ENCODE measurements at regions not wholly inside any gene's neighbourhood (a gene's known extent, or its start where the extent isn't known, plus 50 kb on each side); places are given as distances from the start of the nearest gene placed in this dataset.
A peak's percentile ranks its signal among the peaks of the same experiment; 100 is the strongest.

DNA sequence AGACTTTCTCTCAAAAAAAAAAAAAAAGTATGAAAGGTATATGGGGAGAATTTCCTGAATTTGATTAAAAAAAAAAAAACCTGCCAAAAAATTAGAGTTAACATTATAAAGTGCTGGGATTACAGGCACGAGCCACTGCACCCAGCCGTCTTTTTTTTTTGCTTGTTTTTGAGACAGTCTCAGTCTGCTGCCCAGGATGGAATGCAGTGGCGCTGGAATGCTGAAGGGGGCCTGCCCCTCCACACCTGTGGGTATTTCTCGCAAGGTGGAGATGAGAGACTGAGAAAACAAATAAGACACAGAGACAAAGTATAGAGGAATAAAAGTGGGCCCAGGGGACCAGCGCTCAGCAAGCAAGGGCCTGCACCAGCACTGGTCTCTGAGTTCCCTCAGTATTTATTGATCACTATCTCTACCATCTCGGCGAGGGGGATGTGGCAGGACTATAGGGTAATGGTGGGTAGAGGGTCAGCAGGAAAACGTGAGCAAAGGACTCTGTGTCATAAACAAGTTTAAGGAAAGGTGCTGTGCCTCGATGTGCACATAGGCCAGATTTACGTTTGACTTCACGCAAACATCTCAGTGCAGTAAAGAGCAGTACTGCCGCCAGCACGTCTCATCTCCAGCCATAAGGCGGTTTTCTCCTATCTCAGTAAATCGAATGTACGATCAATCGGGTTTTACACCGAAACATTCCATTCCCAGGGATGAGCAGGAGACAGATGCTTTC is 117.2 kb downstream of the GOSR1 start:
- H3K4me3 Mint-ChIP-seq (ENCODE audit: unreplicated experiment), result no peak overlapping the region
- DNase-seq (ENCODE audit: low spot score), result no peak
- peaks cover 15% of the 10 kb centered on the region for H3K4me1 Mint-ChIP-seq (ENCODE audit: low read depth)
- no peaks in the 10 kb centered on the region for H3K36me3 Mint-ChIP-seq (ENCODE audit: low read depth)
- no peak overlapping the region for H3K27ac Mint-ChIP-seq (ENCODE audit: unreplicated experiment)
- no peaks in the 10 kb centered on the region for H3K9me3 Mint-ChIP-seq (ENCODE audit: low read depth)
- TF ChIP-seq, protein P1, sequence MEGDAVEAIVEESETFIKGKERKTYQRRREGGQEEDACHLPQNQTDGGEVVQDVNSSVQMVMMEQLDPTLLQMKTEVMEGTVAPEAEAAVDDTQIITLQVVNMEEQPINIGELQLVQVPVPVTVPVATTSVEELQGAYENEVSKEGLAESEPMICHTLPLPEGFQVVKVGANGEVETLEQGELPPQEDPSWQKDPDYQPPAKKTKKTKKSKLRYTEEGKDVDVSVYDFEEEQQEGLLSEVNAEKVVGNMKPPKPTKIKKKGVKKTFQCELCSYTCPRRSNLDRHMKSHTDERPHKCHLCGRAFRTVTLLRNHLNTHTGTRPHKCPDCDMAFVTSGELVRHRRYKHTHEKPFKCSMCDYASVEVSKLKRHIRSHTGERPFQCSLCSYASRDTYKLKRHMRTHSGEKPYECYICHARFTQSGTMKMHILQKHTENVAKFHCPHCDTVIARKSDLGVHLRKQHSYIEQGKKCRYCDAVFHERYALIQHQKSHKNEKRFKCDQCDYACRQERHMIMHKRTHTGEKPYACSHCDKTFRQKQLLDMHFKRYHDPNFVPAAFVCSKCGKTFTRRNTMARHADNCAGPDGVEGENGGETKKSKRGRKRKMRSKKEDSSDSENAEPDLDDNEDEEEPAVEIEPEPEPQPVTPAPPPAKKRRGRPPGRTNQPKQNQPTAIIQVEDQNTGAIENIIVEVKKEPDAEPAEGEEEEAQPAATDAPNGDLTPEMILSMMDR (IDR thresholded peaks at IDR 0.05), result no peak
- H3K27me3 Mint-ChIP-seq (ENCODE audit: low read depth), result no peaks in the 10 kb centered on the region

DNA sequence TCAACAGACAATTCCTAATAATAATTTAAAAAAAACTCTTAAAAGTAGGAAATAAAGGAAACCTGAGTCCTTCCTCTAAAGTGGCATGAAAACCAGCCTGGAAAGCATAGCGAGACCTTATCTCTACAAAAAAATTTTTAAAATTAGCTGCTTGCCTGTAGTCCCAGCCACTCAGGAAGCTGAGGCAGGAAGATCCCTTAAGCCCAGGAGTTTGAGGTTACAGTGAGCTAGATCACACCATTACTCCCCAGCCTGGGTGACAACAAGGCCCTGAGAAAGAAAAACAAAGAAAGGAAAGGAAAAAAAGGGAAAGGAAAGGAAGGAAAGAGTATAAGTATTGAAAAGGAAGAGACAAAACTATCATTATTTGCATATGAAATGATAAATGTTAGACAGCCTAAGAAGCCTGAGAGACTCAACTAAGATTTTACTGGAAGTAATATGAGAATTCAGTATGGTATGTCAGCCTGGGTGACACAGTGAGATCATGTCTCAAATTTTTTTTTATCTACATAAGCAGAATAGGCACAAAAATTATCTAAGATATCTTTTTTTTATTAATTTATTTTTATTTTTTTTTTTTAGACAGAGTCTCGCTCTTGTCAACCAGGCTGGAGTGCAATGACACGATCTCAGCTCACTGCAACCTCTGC is 113.0 kb downstream of the GOSR1 start:
- TF ChIP-seq, protein P1 (IDR thresholded peaks at IDR 0.05), result no peak
- Mint-ChIP-seq H3K27me3 (ENCODE audit: low read depth) (no peaks in the 10 kb centered on the region), H3K9me3 (ENCODE audit: low read depth) (no peaks in the 10 kb centered on the region), H3K4me1 (ENCODE audit: low read depth) (peaks cover 18% of the 10 kb centered on the region), H3K27ac (ENCODE audit: unreplicated experiment) (peak overlapping the region; percentile 99), H3K36me3 (ENCODE audit: low read depth) (no peaks in the 10 kb centered on the region), H3K4me3 (ENCODE audit: unreplicated experiment) (peak overlapping the region; percentile 52)
- DNase-seq (ENCODE audit: low spot score), result no peak

DNA sequence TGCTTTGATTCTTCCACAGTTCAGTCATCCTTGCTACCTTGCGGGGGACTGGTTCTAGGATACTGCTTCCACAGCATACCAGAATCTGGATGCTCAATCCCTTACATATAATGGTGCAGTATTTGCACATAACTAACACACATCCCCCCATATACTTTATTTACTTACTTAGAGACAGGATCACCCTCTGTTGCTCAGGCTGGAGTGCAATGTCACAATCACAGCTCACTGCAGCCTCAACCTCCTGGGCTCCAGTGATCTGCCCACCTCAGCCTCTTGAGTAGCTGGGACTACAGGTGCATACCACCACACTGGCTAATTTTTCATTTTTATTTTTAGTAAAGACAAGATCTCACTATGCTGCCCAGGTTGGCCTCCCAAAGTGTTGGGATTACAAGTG is 112.2 kb downstream of the GOSR1 start:
- no peak for DNase-seq (ENCODE audit: low spot score)
- TF ChIP-seq, protein P1 (IDR thresholded peaks at IDR 0.05), result no peak
- Mint-ChIP-seq H3K9me3 (ENCODE audit: low read depth) (no peaks in the 10 kb centered on the region), H3K27ac (ENCODE audit: unreplicated experiment) (peak overlapping the region; percentile 65), H3K4me3 (ENCODE audit: unreplicated experiment) (no peak overlapping the region), H3K4me1 (ENCODE audit: low read depth) (peaks cover 18% of the 10 kb centered on the region), H3K27me3 (ENCODE audit: low read depth) (no peaks in the 10 kb centered on the region), H3K36me3 (ENCODE audit: low read depth) (no peaks in the 10 kb centered on the region)

DNA sequence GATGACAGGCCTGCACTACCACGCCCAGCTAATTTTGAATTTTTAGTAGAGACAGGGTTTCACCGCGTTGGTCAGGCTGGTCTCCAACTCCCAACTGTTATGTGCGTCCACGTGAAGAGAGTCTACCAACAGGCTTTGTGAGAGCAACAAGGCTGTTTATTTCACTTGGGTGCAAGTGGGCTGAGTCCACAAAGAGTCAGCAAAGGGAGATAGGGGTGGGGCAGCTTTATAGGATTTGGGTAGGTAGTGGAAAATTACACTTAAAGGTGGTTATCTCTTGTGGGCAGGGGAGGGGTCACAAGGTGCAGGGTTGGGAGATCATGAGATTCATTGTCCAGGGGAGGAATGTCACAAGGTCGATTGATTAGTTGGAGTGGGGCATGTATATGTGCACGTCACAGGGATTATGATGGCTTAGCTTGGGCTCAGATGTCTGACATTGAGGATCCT is 111.6 kb downstream of the GOSR1 start:
- H3K36me3 Mint-ChIP-seq (ENCODE audit: low read depth), result no peaks in the 10 kb centered on the region
- TF ChIP-seq, protein P1 (IDR thresholded peaks at IDR 0.05), result no peak
- no peak overlapping the region for H3K4me3 Mint-ChIP-seq (ENCODE audit: unreplicated experiment)
- no peak overlapping the region for H3K27ac Mint-ChIP-seq (ENCODE audit: unreplicated experiment)
- DNase-seq (ENCODE audit: low spot score), result no peak
- no peaks in the 10 kb centered on the region for H3K27me3 Mint-ChIP-seq (ENCODE audit: low read depth)
- peaks cover 18% of the 10 kb centered on the region for H3K4me1 Mint-ChIP-seq (ENCODE audit: low read depth)
- no peaks in the 10 kb centered on the region for H3K9me3 Mint-ChIP-seq (ENCODE audit: low read depth)

DNA sequence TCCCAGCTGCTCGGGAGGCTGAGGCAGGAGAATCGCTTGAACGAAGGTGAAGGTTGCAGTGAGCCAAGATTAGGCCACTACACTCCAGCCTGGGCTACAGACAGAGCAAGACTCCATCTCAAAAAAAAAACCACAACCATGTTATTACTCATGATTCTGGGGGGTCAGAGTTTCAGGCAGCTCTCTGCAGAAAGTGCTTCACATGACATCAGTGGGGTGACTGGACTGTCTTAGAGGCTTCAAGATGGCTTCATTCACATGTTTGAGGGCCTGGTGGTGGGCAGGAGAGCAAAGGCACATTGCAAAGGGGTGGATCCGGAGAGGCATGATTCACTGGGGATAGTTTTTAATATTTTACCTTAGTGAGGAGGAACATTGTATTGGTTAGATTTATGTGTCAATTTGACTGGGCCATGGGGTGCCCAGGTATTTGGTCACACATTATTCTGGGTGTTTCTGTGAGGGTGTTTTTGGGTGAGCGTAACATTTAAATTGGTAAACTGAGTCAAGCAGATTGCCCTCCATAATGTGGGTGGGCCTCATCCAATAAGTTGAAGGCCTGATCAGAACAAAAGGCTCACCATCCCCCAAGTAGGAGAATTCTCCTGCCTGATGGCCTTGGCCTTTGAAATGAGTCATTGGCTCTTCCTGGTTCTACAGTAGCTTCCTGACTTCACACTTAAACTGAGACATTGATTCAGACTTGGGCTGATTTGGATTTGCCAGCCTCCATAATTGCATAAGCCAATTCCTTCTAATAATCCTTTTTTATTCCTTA is 109.8 kb downstream of the GOSR1 start:
- TF ChIP-seq, protein P1 (IDR thresholded peaks at IDR 0.05), result no peak
- no peak for DNase-seq (ENCODE audit: low spot score)
- no peak overlapping the region for H3K4me3 Mint-ChIP-seq (ENCODE audit: unreplicated experiment)
- H3K27me3 Mint-ChIP-seq (ENCODE audit: low read depth), result no peaks in the 10 kb centered on the region
- H3K9me3 Mint-ChIP-seq (ENCODE audit: low read depth), result no peaks in the 10 kb centered on the region
- H3K4me1 Mint-ChIP-seq (ENCODE audit: low read depth), result peaks cover 18% of the 10 kb centered on the region
- H3K27ac Mint-ChIP-seq (ENCODE audit: unreplicated experiment), result no peak overlapping the region
- no peaks in the 10 kb centered on the region for H3K36me3 Mint-ChIP-seq (ENCODE audit: low read depth)
